IPS-NIHi7 (cell line): ENCODE measurements at regions not wholly inside any gene's neighbourhood (a gene's known extent, or its start where the extent isn't known, plus 50 kb on each side); places are given as distances from the start of the nearest gene placed in this dataset.

ENCODE experiments used
- DNase-seq: peaks from one replicate; pipeline ENCODE4 v3.0.0; 2012; ENCODE audit warnings: mixed read lengths; ENCODE audit errors: extremely low spot score

- no peak for DNase-seq
Measured at GRCh38 chr10:127797339-127797738, 60.4 kb downstream of the FOXI2 start.

- no peak for DNase-seq
Measured at GRCh38 chr10:127798111-127798510, 61.1 kb downstream of the FOXI2 start.

- DNase-seq: no peak
Measured at GRCh38 chr10:127801302-127801701, 64.3 kb downstream of the FOXI2 start.

- no peak for DNase-seq
Measured at GRCh38 chr10:127802531-127803095, 65.6 kb downstream of the FOXI2 start.

- DNase-seq: no peak
Measured at GRCh38 chr10:127804696-127805095, 67.7 kb downstream of the FOXI2 start.

- no peak for DNase-seq
Measured at GRCh38 chr10:127805950-127806349, 69.0 kb downstream of the FOXI2 start.

- no peak for DNase-seq
Measured at GRCh38 chr10:127812041-127812440, 75.1 kb downstream of the FOXI2 start.

GRCh38 chr10:127813290-127813689, 76.3 kb downstream of the FOXI2 start:
- peak; percentile 44 for DNase-seq

- no peak for DNase-seq
Measured at GRCh38 chr10:127815147-127815546, 77.6 kb downstream of the CLRN3 start.

- DNase-seq: no peak
Measured at GRCh38 chr10:127824826-127825225, 67.9 kb downstream of the CLRN3 start.

- DNase-seq: no peak
Measured at GRCh38 chr10:127826154-127826725, 66.5 kb downstream of the CLRN3 start.

- DNase-seq: no peak
Measured at GRCh38 chr10:127827354-127828140, 65.2 kb downstream of the CLRN3 start.
